GM19468 (cell line): ENCODE measurements at regions not wholly inside any gene's neighbourhood (a gene's known extent, or its start where the extent isn't known, plus 50 kb on each side); places are given as distances from the start of the nearest gene placed in this dataset.

ENCODE experiments used
- ATAC-seq: cut with Tn5 transposase; IDR thresholded peaks from one replicate; pipeline ENCODE4 v1.9.1; 2021; ENCODE audit warnings: mild to moderate bottlenecking, moderate library complexity, moderate number of reproducible peaks; ENCODE audit not compliant: unreplicated experiment; ENCODE audit errors: extremely low read depth

DNA sequence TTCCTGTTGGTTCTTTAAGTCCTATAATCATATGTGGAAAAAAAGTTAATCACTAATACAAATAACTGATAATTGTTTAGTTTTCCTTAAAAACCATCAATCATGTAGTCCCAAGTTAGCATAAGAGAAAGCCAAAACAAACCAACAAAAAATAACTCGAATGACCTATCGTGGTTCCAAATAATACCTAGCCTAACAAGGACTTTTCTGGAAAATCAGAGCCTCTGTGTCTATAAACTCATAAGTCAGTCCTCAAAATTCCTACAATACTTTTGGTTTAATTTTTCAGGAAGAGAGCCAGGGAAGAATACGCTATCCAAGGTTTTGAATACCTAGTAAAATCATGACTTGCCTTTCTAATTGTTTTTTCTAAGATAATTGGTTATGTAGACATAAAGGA lies 975.3 kb upstream of the SOX9 start:
- ATAC-seq, result no peak

DNA sequence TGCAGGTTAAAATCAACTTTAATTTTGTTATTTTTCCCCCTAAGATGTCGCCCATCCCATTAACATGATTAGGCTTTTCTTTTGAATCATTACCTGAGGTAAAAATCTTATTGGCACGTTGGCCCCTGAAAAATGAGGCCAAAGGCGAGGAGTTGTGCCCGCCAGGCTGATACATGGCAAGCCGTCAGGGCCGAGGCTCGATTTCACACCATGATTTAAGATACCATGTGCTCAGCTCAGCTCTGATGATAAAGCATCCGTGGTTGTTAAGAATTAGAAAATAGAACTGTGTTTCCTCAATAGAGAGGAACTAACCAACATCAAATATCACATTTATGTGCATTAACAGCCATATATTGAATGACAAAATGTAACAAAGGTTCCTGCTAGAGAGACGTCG lies 972.9 kb upstream of the SOX9 start:
- ATAC-seq, result no peak

DNA sequence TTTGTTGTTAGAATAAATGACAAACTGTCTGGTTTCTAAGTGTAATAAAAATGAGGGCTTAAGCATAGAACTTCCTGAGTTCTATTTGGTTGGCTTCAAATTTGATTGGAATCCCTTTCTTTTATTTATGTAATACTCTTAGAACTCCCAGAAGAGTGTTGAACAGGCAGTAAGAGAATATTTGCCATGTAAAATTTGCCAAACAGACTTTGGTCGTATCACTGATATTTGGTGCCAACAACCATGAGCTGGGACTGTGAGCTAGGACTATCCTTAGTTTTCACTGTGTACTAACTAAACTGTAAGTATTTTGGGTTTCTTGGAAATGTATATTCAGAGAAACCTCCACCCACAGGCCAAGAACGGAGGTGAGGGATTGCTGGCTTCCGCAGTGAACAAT lies 971.2 kb upstream of the SOX9 start:
- ATAC-seq, result no peak

DNA sequence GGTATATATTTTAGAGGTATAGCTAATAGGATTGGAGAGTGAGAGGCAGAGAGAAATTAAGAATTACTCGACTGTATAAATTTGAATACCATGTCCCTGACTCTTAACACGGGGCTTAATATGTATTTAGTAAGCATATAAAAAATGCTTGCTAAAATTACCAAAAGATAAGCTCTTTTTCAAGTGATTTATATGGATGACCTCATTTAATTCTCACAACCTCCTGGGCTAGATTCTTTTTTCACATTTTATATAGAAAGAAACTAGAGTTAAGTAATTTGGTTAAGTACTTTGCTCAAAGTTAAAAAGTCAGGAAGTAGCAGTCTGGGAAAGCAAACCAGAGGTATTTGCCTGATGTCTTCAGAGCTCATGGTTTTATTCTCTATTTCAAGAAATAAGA lies 963.5 kb upstream of the SOX9 start:
- ATAC-seq, result no peak

DNA sequence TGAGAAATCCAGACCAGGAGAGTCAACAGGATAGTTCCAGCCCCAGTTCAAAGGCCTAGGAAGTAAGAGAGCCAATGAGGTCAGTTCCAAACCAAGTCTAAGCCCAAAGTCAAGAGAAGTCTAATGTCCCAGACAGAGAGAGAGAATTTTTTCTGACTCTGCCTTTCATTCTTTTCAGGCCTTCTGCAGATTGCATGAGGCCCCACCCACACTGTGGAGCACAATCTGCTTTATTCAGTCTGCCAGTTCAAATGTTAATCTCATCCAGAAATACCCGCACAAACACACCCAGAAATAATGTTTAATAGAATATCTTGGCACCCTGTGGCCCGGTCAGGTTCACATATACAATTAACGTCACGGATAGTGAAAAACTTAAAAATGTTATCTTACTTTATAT lies 962.4 kb upstream of the SOX9 start:
- ATAC-seq, result no peak

DNA sequence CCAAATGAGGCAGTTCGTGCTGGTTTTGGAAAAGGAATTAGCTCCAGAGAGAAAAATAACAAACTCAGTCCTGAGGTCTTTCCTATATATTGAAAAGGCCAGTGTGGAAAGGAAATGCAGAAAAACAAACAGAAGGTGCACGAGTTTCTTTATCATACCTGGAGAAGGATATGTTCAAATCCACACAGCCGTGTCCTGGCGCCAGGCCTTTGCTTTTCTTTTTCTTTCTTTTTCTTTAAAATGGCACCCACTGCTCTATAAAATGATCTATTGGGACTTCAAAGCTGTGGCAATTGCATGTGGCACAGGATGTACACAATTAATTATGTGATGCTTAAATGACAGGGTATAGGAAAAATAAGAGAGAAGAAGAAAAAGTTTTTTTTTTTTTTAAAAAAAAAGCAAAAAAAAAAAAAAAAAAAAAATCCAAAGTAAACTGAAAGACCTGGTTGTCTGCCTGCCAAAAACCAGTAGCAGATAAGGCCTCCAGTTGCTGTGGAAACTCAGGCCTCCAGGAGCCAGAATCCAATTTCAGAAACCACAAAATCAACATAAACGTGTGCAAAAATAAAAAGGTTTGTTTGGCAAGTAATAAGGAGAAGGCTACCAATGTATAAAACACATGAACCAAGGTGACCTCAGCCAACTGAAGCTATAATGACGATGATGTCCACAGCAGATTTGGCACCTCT lies 957.6 kb upstream of the SOX9 start:
- no peak for ATAC-seq

DNA sequence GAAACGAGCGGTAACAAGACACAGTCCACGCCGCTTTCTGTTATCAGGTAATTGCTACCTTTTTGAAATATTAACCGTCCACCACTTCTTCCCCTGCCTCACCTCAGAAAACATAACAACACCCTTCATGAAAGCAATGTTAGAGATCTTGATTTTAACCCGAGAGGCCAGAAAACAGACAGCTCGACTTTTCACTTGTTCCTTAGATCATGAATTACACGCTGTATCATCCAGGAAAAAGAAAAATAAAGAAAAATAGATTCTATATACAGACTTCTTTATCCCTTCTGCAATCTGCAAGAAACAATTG lies 957.1 kb upstream of the SOX9 start:
- ATAC-seq, result no peak

DNA sequence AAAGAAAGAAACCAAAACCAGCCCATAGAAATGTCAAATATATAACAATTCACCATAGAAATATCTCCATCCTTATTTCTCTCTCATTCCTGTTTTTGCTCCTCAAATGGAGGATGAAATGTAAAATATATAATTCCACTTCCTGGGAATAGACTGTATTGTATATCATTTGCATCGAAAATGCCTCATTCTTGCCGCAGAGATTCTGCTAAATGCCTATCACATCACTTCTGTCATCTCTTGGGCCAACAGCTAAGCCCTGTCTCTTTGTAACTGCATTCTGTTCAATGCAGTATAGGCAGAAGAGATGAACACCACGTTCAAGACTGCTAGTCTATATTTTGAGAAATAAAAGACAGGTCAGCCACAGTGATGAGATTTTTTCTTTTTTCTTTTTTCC lies 956.3 kb upstream of the SOX9 start:
- ATAC-seq, result no peak

DNA sequence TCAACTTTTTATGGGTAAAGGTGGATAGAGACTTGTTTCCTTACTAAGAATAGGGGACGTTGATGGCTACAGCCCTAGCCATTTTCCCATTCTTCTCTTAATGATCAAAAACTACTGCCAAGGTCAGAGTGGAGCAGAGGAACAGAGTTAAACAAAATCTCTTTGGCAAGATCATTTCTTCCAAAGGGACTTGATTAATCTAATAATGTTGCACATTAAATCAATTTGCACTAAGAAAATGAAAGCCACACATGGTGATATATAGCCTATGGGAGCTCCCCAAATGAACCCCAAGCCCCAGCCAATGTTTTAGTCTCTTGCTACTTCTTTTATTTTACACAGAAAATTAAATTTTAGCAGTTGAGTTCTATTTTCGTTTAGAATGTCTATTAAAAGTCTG lies 954.5 kb upstream of the SOX9 start:
- ATAC-seq, result no peak

DNA sequence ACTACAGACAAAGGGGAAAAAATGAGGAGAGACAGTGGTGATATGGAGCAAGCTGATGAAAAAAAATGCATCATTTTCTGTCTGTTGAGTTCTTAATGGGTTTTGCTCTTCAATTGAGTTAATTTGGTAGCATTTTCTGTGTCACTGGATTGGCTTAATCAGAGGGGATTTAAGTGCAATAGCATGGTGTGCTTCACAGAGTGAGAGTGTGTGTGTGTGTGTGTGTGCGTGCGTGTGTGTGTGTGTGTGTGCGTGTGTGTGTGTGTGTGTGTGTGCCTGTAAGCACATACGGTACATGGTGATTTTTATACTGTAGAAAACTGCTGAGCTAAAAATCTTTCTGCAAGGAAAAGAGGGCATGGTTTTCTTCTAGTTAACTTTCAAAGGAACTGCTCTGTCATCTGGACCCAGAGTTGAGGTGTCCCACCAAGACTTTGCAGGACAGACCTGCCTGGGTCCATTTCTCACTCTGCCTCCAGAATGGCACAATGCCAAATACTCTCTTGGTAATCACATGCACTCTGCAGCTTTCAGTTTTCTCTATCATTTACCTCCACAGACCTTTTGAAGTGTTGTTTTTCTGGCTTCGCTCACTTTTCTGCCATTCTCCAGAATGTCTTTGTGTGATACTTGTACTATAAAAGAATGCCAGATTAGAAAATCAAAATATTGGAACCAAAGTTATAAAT lies 952.6 kb upstream of the SOX9 start:
- ATAC-seq, result no peak

DNA sequence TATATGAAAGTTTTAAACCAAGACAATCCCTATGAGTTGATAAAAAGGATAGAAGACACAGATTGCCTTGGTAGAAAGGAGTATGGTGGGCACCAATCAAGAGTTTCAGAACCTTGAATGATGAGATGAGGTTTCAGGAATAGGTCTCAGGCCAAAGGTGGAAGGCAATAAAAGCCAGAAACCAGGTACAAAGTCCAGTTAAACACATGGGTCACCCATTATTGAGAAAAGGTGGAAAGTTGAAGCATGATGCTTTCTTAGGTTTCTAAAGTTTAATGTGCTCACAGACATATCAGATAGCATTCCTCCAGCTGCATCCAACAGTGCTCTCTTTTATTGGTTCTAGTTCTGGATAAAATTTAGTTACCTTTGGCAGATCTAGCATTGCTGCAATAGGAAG lies 950.8 kb upstream of the SOX9 start:
- no peak for ATAC-seq

DNA sequence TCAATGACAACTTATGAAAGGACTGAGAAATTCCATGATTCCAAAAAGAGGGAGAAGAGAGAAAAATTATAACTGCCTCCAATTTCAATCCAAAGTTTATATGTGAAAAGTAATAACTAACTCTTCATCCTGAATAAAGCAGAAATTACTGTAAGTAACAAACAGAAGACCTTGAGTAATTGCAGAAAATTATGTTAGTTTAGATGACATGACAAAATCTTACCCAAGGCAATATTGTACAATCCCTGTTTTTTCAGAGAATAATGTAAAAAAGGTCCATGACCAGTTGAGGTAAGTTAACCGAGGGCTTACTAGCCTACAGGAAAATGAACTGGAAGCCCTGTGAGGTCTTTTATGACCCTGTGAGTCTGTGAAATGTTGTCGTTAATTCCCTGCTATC lies 949.5 kb upstream of the SOX9 start:
- no peak for ATAC-seq

DNA sequence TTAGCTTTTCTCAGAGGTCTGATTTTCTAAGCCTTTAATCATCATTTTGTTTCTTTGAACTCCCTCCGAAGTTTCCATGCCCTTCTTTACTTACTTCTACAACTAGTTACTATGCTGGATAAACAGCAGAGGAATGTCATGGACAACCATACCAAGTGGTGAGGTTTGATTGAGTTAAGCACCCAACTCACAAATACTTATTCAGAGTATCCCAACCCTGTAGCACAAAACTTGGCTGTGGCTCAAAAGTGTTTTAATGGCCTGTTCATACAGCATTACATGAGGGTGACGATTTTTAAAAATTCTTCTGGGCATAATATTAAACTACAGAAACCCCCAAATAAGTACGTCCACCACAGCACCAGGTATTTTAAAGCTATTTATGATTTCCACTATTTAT lies 946.8 kb upstream of the SOX9 start:
- no peak for ATAC-seq

DNA sequence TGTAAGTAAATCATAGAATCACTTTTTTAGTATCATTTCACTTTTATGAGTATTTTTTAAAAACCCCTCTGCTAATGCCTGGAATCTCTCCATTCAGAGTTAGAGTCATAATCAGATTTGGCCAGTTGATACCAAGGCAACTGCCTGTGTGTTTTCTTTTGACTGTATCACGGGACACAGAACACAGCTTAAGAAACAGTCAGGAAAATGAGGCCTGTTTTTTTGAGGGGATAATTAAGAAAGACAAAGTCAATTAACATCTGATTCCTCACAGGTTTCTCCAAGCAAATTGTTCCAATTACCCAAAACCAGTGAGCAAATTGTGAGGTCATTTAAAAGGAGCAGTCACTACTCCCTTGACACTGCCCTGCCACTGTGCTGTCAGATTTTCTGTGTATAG lies 944.5 kb upstream of the SOX9 start:
- no peak for ATAC-seq

DNA sequence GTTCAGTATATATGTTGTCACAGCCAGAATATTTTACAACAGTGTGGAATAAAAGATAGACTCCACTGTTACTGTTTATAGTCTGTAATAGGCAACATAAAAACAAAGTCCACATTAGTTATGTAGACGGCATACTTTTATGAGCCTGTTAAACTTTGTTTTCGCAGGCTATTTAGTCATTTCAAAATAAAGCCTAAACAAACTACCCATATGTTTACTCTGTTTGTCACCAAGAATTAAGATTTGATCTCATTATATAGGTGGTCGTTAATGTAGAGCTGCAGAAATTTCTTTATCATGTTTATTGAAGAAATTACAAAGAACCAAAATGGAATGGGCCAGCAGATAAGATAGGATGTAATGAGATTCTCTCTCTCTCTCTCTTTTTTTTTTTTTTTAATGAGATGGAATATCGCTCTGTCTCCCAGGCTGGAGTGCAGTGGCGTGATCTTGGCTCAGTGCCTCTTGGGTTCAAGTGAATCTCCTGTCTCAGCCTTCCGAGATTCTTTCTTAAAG lies 943.8 kb upstream of the SOX9 start:
- ATAC-seq, result no peak

DNA sequence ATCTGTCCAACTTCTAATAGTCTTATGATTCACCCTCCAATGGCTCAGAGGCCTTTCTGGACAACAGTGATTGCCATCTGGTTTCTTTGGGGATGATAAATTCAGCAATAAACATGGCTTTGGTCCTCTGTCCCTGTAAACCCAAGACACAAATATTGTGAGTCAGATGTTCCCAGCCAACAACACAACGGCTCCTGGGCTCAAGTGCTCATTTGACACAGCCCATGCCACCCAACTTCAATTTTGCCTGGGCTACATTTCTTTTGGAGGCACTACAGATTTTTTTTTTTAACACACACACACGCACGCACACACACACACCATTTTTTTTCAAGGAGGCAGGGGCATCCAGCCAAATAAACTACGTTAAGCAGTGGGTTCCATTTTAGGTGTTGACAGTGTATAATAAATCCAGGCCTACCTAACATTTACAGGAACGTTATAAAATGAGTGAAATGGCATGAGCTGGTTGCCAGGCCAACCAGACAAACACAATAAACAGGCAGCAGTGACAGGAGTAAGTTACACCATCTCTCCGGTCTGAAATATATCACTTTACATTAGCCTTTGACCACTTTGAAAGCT lies 939.9 kb upstream of the SOX9 start:
- ATAC-seq, result no peak

DNA sequence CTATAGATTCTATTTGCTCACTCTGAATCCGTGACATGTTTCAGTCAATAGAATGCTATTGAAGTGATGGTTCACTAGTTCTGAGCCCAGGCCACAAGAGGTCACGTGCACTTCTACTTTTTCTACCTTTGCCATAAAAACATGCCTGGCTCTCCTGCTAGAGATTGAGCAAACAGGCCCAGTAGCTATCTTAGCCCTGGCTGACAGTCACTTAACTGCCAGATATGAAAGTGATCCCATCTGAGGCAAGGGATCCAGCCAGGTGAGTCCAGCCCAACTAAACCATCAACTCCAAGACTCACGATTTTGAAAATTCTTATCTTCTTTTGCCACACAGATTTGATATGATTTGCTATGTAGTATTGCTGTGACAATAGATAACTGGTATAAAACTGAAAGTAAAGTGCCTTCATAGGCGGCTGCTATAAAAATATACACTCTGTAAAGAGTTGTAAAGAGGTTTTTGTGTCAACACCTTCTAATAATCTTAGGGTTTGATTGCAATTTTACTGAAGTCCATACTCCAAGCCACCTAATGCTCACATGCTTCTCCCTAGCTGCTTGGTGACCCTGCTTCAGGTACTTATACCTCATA lies 937.7 kb upstream of the SOX9 start:
- no peak for ATAC-seq

DNA sequence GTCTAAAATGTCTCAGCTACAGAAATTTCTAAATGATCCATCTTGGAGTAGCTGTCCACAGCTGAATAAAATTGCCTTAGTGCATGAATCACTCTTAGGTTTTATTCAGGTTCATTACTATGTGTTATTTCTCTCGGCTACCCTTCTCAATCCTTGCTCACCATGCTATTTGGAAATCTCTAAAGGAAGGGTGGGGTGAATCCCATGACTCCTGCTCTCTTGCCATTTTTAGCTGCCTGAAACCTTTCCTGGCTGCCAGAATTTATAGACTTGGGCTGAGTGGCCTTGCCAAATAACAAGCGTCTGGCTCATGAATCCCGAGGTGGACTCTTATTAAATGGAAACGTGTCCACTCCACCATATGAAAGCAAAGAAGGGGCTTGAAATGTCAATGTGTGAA lies 936.1 kb upstream of the SOX9 start:
- no peak for ATAC-seq

DNA sequence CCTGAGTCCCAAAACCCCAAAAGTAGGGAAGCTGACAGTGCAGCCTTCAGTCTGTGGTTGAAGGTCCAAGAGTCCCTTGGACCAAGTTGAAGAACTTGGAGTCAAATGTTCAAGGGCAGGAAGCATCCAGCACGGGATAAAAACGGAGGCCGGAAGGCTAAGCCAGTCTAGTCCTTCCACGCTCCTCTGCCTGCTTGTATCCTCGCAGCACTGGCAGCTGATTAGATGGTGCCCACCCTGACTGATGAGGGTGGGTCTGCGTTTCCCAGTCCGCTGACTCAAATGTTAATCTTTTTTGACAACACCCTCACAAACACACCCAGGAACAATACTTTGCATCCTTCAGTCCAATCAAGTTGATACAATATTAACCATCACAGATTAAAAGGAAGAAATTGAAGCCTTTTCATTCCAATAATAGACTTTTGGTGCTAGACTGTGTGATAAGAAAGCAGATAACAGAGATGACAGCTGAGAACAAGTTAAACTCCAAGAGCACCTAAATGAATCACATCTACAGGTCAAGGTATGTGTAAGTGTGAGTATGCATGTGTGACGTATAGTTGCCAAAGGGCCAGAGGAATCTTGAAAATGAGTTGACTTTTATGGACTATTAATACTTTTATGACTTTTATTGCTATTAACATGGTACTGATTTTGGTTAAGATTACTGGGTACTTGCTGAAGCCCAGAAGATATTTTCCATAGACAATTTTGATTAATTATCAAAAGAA lies 933.5 kb upstream of the SOX9 start:
- no peak for ATAC-seq

DNA sequence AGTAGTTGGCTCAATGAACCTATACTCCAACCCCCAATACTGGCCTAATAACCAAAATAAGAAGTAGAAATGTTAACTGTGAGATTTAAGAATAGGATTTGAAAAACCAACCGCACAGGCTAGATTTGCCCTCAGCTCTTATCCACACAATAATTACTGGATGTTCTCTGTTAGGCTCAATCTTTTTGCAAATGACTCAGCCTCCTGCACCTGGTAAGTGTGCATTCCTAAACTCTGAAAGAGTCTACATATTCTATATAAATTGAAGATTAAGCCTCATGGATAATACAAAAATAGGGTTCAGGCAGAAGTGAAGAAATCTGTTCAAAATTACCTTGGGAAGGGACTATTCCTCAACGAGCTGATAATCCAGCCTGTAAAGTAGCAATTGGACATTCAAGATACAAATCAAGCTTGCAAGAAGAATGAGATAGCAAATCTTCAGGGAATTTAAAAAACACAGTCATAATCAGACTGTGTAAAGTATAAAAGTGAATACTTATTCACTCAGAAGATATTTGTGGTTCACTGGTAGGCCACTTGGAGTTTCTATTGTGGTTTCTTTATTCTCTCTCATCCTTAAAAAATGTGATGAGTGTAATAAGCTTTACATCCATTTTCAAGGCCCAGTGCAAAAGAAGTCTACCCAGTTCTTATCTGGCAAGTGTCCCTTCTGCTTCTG lies 931.9 kb upstream of the SOX9 start:
- ATAC-seq, result no peak
